ENCODE measurements at regions not wholly inside any gene's neighbourhood (a gene's known extent, or its start where the extent isn't known, plus 50 kb on each side); places are given as distances from the start of the nearest gene placed in this dataset.

- no peaks in the 10 kb centered on the region for H3K27me3 ChIP-seq (ENCODE audit: insufficient read depth, low read length)
- no peaks in the 10 kb centered on the region for H3K36me3 ChIP-seq (ENCODE audit: insufficient read depth, low read length)
- H3K9ac ChIP-seq (ENCODE audit: low read depth, low read length), result peak overlapping the region; percentile 17; the same call in 1 of the 2 replicates
- peaks cover 29% of the 10 kb centered on the region; the same call in 1 of the 2 replicates for H3K4me1 ChIP-seq (ENCODE audit: insufficient read depth, low read length)
- no peak overlapping the region for H3K4me3 ChIP-seq (ENCODE audit: low read length)
- no peaks in the 10 kb centered on the region for H3K9me3 ChIP-seq (ENCODE audit: insufficient read depth, low read depth, low read length)
- WGBS, result 46% methylated on average over 20 of the region's 20 CpGs
- H3K27ac ChIP-seq (ENCODE audit: low read depth, low read length), result peak overlapping the region; percentile 77; the same call in 1 of the 2 replicates
Observed at GRCh38 chr1:94734963-94735901, 84.9 kb upstream of the SLC44A3 start.

GRCh38 chr1:94731891-94732290, 88.3 kb upstream of the SLC44A3 start:
- no peak overlapping the region for H3K9ac ChIP-seq (ENCODE audit: low read depth, low read length)
- no peaks in the 10 kb centered on the region for H3K9me3 ChIP-seq (ENCODE audit: insufficient read depth, low read depth, low read length)
- no peak overlapping the region for H3K4me3 ChIP-seq (ENCODE audit: low read length)
- H3K4me1 ChIP-seq (ENCODE audit: insufficient read depth, low read length), result peaks cover 29% of the 10 kb centered on the region; the same call in 1 of the 2 replicates
- H3K27me3 ChIP-seq (ENCODE audit: insufficient read depth, low read length), result no peaks in the 10 kb centered on the region
- WGBS, result 95% methylated on average over 1 of the region's 1 CpG
- no peak overlapping the region for H3K27ac ChIP-seq (ENCODE audit: low read depth, low read length)
- H3K36me3 ChIP-seq (ENCODE audit: insufficient read depth, low read length), result no peaks in the 10 kb centered on the region

GRCh38 chr1:94730450-94730849, 89.7 kb upstream of the SLC44A3 start:
- Histone ChIP-seq H3K4me1 (ENCODE audit: insufficient read depth, low read length) (peaks cover 18% of the 10 kb centered on the region; the same call in 1 of the 2 replicates), H3K27me3 (ENCODE audit: insufficient read depth, low read length) (no peaks in the 10 kb centered on the region), H3K9me3 (ENCODE audit: insufficient read depth, low read depth, low read length) (no peaks in the 10 kb centered on the region), H3K27ac (ENCODE audit: low read depth, low read length) (no peak overlapping the region), H3K4me3 (ENCODE audit: low read length) (no peak overlapping the region), H3K9ac (ENCODE audit: low read depth, low read length) (no peak overlapping the region), H3K36me3 (ENCODE audit: insufficient read depth, low read length) (no peaks in the 10 kb centered on the region)
- 75% methylated on average over 3 of the region's 3 CpGs for WGBS

GRCh38 chr1:94729267-94729666, 90.9 kb upstream of the SLC44A3 start:
- Histone ChIP-seq H3K27ac (ENCODE audit: low read depth, low read length) (no peak overlapping the region), H3K9ac (ENCODE audit: low read depth, low read length) (no peak overlapping the region), H3K4me1 (ENCODE audit: insufficient read depth, low read length) (0 out of 2 replicates have a peak, but pooled peaks cover 6% of the 10 kb centered on the region), H3K27me3 (ENCODE audit: insufficient read depth, low read length) (no peaks in the 10 kb centered on the region), H3K9me3 (ENCODE audit: insufficient read depth, low read depth, low read length) (no peaks in the 10 kb centered on the region), H3K4me3 (ENCODE audit: low read length) (no peak overlapping the region), H3K36me3 (ENCODE audit: insufficient read depth, low read length) (no peaks in the 10 kb centered on the region)
- WGBS, result 100% methylated on average over 1 of the region's 1 CpG

GRCh38 chr1:94727846-94728715, 92.1 kb upstream of the SLC44A3 start:
- Histone ChIP-seq H3K27me3 (ENCODE audit: insufficient read depth, low read length) (no peaks in the 10 kb centered on the region), H3K9me3 (ENCODE audit: insufficient read depth, low read depth, low read length) (no peaks in the 10 kb centered on the region), H3K4me1 (ENCODE audit: insufficient read depth, low read length) (no peaks in the 10 kb centered on the region), H3K9ac (ENCODE audit: low read depth, low read length) (no peak overlapping the region), H3K27ac (ENCODE audit: low read depth, low read length) (no peak overlapping the region), H3K4me3 (ENCODE audit: low read length) (no peak overlapping the region), H3K36me3 (ENCODE audit: insufficient read depth, low read length) (no peaks in the 10 kb centered on the region)
- WGBS, result 85% methylated on average over 7 of the region's 7 CpGs

GRCh38 chr1:94726981-94727685, 93.0 kb upstream of the SLC44A3 start:
- no peak overlapping the region for H3K27ac ChIP-seq (ENCODE audit: low read depth, low read length)
- H3K36me3 ChIP-seq (ENCODE audit: insufficient read depth, low read length), result no peaks in the 10 kb centered on the region
- no peak overlapping the region for H3K9ac ChIP-seq (ENCODE audit: low read depth, low read length)
- no peaks in the 10 kb centered on the region for H3K27me3 ChIP-seq (ENCODE audit: insufficient read depth, low read length)
- no peak overlapping the region for H3K4me3 ChIP-seq (ENCODE audit: low read length)
- 80% methylated on average over 6 of the region's 6 CpGs for WGBS
- H3K4me1 ChIP-seq (ENCODE audit: insufficient read depth, low read length), result no peaks in the 10 kb centered on the region
- no peaks in the 10 kb centered on the region for H3K9me3 ChIP-seq (ENCODE audit: insufficient read depth, low read depth, low read length)

- WGBS, result 98% methylated on average over 3 of the region's 3 CpGs
- no peak overlapping the region for H3K27ac ChIP-seq (ENCODE audit: low read depth, low read length)
- H3K4me3 ChIP-seq (ENCODE audit: low read length), result no peak overlapping the region
- no peak overlapping the region for H3K9ac ChIP-seq (ENCODE audit: low read depth, low read length)
- H3K36me3 ChIP-seq (ENCODE audit: insufficient read depth, low read length), result no peaks in the 10 kb centered on the region
- H3K27me3 ChIP-seq (ENCODE audit: insufficient read depth, low read length), result no peaks in the 10 kb centered on the region
- H3K4me1 ChIP-seq (ENCODE audit: insufficient read depth, low read length), result no peaks in the 10 kb centered on the region
- H3K9me3 ChIP-seq (ENCODE audit: insufficient read depth, low read depth, low read length), result no peaks in the 10 kb centered on the region
Observed at GRCh38 chr1:94725566-94725965, 94.6 kb upstream of the SLC44A3 start.

- H3K36me3 ChIP-seq (ENCODE audit: insufficient read depth, low read length), result no peaks in the 10 kb centered on the region
- no peaks in the 10 kb centered on the region for H3K4me1 ChIP-seq (ENCODE audit: insufficient read depth, low read length)
- no peaks in the 10 kb centered on the region for H3K9me3 ChIP-seq (ENCODE audit: insufficient read depth, low read depth, low read length)
- no peaks in the 10 kb centered on the region for H3K27me3 ChIP-seq (ENCODE audit: insufficient read depth, low read length)
- H3K9ac ChIP-seq (ENCODE audit: low read depth, low read length), result no peak overlapping the region
- no peak overlapping the region for H3K27ac ChIP-seq (ENCODE audit: low read depth, low read length)
- H3K4me3 ChIP-seq (ENCODE audit: low read length), result no peak overlapping the region
- 88% methylated on average over 6 of the region's 6 CpGs for WGBS
Observed at GRCh38 chr1:94723894-94724293, 96.3 kb upstream of the SLC44A3 start.

- no peak overlapping the region for H3K4me3 ChIP-seq (ENCODE audit: low read length)
- no peaks in the 10 kb centered on the region for H3K36me3 ChIP-seq (ENCODE audit: insufficient read depth, low read length)
- H3K27me3 ChIP-seq (ENCODE audit: insufficient read depth, low read length), result no peaks in the 10 kb centered on the region
- WGBS, result 87% methylated on average over 6 of the region's 6 CpGs
- H3K27ac ChIP-seq (ENCODE audit: low read depth, low read length), result no peak overlapping the region
- no peak overlapping the region for H3K9ac ChIP-seq (ENCODE audit: low read depth, low read length)
- H3K9me3 ChIP-seq (ENCODE audit: insufficient read depth, low read depth, low read length), result no peaks in the 10 kb centered on the region
- no peaks in the 10 kb centered on the region for H3K4me1 ChIP-seq (ENCODE audit: insufficient read depth, low read length)
Observed at GRCh38 chr1:94723463-94723862, 96.7 kb upstream of the SLC44A3 start.

- no peaks in the 10 kb centered on the region for H3K27me3 ChIP-seq (ENCODE audit: insufficient read depth, low read length)
- 83% methylated on average over 3 of the region's 4 CpGs for WGBS
- no peaks in the 10 kb centered on the region for H3K9me3 ChIP-seq (ENCODE audit: insufficient read depth, low read depth, low read length)
- H3K4me1 ChIP-seq (ENCODE audit: insufficient read depth, low read length), result no peaks in the 10 kb centered on the region
- no peak overlapping the region for H3K9ac ChIP-seq (ENCODE audit: low read depth, low read length)
- no peak overlapping the region for H3K27ac ChIP-seq (ENCODE audit: low read depth, low read length)
- no peak overlapping the region for H3K4me3 ChIP-seq (ENCODE audit: low read length)
- H3K36me3 ChIP-seq (ENCODE audit: insufficient read depth, low read length), result no peaks in the 10 kb centered on the region
Observed at GRCh38 chr1:94722181-94722580, 98.0 kb upstream of the SLC44A3 start.
